Neural cell (in vitro differentiated cells): ENCODE measurements at regions not wholly inside any gene's neighbourhood (a gene's known extent, or its start where the extent isn't known, plus 50 kb on each side); places are given as distances from the start of the nearest gene placed in this dataset.

Source experiments
- H2AFZ ChIP-seq: fragments of 200-600, 300-800 bp; sonication (generic), shearing (Covaris generic); 2 replicates; pipeline ENCODE4 v1.6.0; 2014; ENCODE audit warnings: low read depth, mild to moderate bottlenecking, antibody characterized with exemption, low read length, moderate library complexity
- H3F3A ChIP-seq: fragments of 200-600 bp; shearing (Covaris generic); 2 replicates; pipeline ENCODE4 v1.6.1; 2016; ENCODE audit warnings: mild to moderate bottlenecking, moderate library complexity, mixed read lengths, antibody characterized with exemption, low read length; ENCODE audit not compliant: insufficient read depth, poor library complexity, severe bottlenecking
- H3K27ac ChIP-seq: fragments of 200-600, 300-800 bp; sonication (generic), shearing (Covaris generic); 2 replicates; pipeline ENCODE4 v1.5.1; 2014; ENCODE audit warnings: mild to moderate bottlenecking, low read length, moderate library complexity
- H3K27me3 ChIP-seq: fragments of 300-800, 200-600 bp; sonication (generic), shearing (Covaris generic); 2 replicates; pipeline ENCODE4 v1.6.0; 2014; ENCODE audit warnings: mild to moderate bottlenecking, low read depth, low read length, moderate library complexity; ENCODE audit not compliant: insufficient read depth
- H3K36me3 ChIP-seq: fragments of 300-800, 200-600 bp; sonication (generic), shearing (Covaris generic); 2 replicates; pipeline ENCODE4 v1.5.1; 2014; ENCODE audit warnings: mild to moderate bottlenecking, antibody characterized with exemption, low read length, moderate library complexity; ENCODE audit not compliant: insufficient read depth
- H3K4me2 ChIP-seq: fragments of 300-800, 200-600 bp; sonication (generic), shearing (Covaris generic); 2 replicates; pipeline ENCODE4 v1.6.0; 2014; ENCODE audit warnings: mild to moderate bottlenecking, low read length
- H3K4me3 ChIP-seq: fragments of 300-800, 200-600 bp; sonication (generic), shearing (Covaris generic); 2 replicates; pipeline ENCODE4 v1.5.1; 2014; ENCODE audit warnings: mild to moderate bottlenecking, low read length, moderate library complexity
- H3K79me2 ChIP-seq: fragments of 200-600 bp; shearing (Covaris generic); replicated peaks from 2 replicates; pipeline ENCODE4 v1.6.0; 2014; ENCODE audit warnings: mild to moderate bottlenecking, low read length, moderate library complexity; ENCODE audit not compliant: insufficient read depth
- H3K9ac ChIP-seq: fragments of 300-800, 200-600 bp; sonication (generic), shearing (Covaris generic); 2 replicates; pipeline ENCODE4 v1.6.1; 2016; ENCODE audit warnings: mild to moderate bottlenecking, low read length, mixed read lengths
- H3K9me2 ChIP-seq: fragments of 200-600 bp; shearing (Covaris generic); 2 replicates; pipeline ENCODE4 v1.6.1; 2016; ENCODE audit warnings: mild to moderate bottlenecking, low read length, mixed read lengths; ENCODE audit not compliant: insufficient read depth
- H3K9me3 ChIP-seq: fragments of 200-600, 300-800 bp; sonication (generic), shearing (Covaris generic); 2 replicates; pipeline ENCODE4 v1.6.1; 2016; ENCODE audit warnings: mild to moderate bottlenecking, mixed run types, low read length, moderate library complexity, mixed read lengths
- H4K20me1 ChIP-seq: fragments of 200-600 bp; shearing (Covaris generic); 2 replicates; pipeline ENCODE4 v1.6.1; 2016; ENCODE audit warnings: mild to moderate bottlenecking, mixed run types; ENCODE audit not compliant: insufficient read depth
- EP300 ChIP-seq: fragments of 450-650 bp; conservative IDR thresholded peaks from 2 replicates; pipeline ENCODE4 v1.6.1; 2014; ENCODE audit warnings: antibody characterized with exemption, mild to moderate bottlenecking, moderate library complexity; ENCODE audit not compliant: poor library complexity, severe bottlenecking
- EZH2 ChIP-seq: fragments of 200-600, 300-800 bp; shearing (Covaris generic), sonication (generic); IDR thresholded peaks from 2 replicates; pipeline ENCODE4 v1.6.1; 2014; ENCODE audit warnings: antibody characterized with exemption, low read length, borderline replicate concordance, mild to moderate bottlenecking; ENCODE audit not compliant: insufficient read depth, poor library complexity, severe bottlenecking
- MXI1 ChIP-seq: fragments of 450-650 bp; conservative IDR thresholded peaks from 2 replicates; pipeline ENCODE4 v1.6.1; 2014; ENCODE audit warnings: antibody characterized with exemption, mild to moderate bottlenecking; ENCODE audit not compliant: poor library complexity, severe bottlenecking
- POLR2AphosphoS5 ChIP-seq: IDR thresholded peaks from 2 replicates; pipeline ENCODE4 v1.6.1; 2012
- RAD21 ChIP-seq: fragments of 450-650 bp; conservative IDR thresholded peaks from 2 replicates; pipeline ENCODE4 v1.6.1; 2014; ENCODE audit warnings: antibody characterized with exemption, mild to moderate bottlenecking, moderate library complexity
- SMC3 ChIP-seq: fragments of 450-650 bp; conservative IDR thresholded peaks from 2 replicates; pipeline ENCODE4 v1.6.1; 2014; ENCODE audit warnings: antibody characterized with exemption, mild to moderate bottlenecking, moderate library complexity; ENCODE audit not compliant: poor library complexity
- TAF1 ChIP-seq: IDR thresholded peaks from 2 replicates; pipeline ENCODE4 v1.6.1; 2012; ENCODE audit warnings: low read depth
- TF ChIP-seq, protein P1 (sequence below): fragments of 450-650 bp; IDR thresholded peaks from 2 replicates; pipeline ENCODE4 v1.5.1; 2014; ENCODE audit warnings: antibody characterized with exemption, mild to moderate bottlenecking, moderate library complexity; ENCODE audit not compliant: poor library complexity, severe bottlenecking
- TF ChIP-seq, protein P2 (sequence below): IDR thresholded peaks from 2 replicates; pipeline ENCODE4 v1.6.1; 2012; ENCODE audit warnings: borderline replicate concordance

- no peaks in the 10 kb centered on the region for H3K9me3 ChIP-seq
- H2AFZ ChIP-seq, result no peak overlapping the region
- no peak overlapping the region for H3K27ac ChIP-seq
- H3K4me2 ChIP-seq, result no peak overlapping the region
- H3K27me3 ChIP-seq, result no peaks in the 10 kb centered on the region
- H3K36me3 ChIP-seq, result no peaks in the 10 kb centered on the region
- H3K79me2 ChIP-seq, result peaks cover 8% of the 10 kb centered on the region
- no peak overlapping the region for H3K4me3 ChIP-seq
- no peaks in the 10 kb centered on the region for H4K20me1 ChIP-seq
- H3F3A ChIP-seq, result no peaks in the 10 kb centered on the region
- no peaks in the 10 kb centered on the region for H3K9me2 ChIP-seq
- TF ChIP-seq RAD21, result no peak
- no peak for TF ChIP-seq SMC3
- H3K9ac ChIP-seq, result no peak overlapping the region
Measured at GRCh38 chr7:149713061-149713730, 60.2 kb downstream of the ZNF467 start.

DNA sequence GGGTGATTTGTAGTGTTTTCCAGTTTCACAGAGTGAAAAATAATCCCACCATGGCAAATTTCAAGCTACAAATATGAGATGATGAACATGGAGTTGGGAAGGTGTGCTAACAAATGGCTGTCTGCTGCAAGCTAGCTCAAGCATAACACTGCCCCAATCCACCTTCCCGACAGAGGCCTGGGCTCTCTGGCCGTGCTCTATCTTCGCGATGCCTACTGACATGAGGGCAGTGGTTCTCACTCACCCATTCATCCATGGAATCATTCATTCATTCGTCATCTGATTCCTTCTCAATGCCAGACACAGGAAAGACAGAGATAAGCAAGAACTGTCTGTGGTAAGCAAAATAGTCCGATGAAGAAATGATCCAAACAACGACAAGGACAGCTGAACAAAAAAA lies 65.4 kb downstream of the ZNF467 start:
- TF ChIP-seq SMC3 (no peak), EP300 (no peak), TAF1 (no peak), POLR2AphosphoS5 (no peak), RAD21 (no peak), EZH2 (no peak), MXI1 (no peak)
- TF ChIP-seq, protein P1, sequence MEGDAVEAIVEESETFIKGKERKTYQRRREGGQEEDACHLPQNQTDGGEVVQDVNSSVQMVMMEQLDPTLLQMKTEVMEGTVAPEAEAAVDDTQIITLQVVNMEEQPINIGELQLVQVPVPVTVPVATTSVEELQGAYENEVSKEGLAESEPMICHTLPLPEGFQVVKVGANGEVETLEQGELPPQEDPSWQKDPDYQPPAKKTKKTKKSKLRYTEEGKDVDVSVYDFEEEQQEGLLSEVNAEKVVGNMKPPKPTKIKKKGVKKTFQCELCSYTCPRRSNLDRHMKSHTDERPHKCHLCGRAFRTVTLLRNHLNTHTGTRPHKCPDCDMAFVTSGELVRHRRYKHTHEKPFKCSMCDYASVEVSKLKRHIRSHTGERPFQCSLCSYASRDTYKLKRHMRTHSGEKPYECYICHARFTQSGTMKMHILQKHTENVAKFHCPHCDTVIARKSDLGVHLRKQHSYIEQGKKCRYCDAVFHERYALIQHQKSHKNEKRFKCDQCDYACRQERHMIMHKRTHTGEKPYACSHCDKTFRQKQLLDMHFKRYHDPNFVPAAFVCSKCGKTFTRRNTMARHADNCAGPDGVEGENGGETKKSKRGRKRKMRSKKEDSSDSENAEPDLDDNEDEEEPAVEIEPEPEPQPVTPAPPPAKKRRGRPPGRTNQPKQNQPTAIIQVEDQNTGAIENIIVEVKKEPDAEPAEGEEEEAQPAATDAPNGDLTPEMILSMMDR, result no peak
- TF ChIP-seq, protein P2, sequence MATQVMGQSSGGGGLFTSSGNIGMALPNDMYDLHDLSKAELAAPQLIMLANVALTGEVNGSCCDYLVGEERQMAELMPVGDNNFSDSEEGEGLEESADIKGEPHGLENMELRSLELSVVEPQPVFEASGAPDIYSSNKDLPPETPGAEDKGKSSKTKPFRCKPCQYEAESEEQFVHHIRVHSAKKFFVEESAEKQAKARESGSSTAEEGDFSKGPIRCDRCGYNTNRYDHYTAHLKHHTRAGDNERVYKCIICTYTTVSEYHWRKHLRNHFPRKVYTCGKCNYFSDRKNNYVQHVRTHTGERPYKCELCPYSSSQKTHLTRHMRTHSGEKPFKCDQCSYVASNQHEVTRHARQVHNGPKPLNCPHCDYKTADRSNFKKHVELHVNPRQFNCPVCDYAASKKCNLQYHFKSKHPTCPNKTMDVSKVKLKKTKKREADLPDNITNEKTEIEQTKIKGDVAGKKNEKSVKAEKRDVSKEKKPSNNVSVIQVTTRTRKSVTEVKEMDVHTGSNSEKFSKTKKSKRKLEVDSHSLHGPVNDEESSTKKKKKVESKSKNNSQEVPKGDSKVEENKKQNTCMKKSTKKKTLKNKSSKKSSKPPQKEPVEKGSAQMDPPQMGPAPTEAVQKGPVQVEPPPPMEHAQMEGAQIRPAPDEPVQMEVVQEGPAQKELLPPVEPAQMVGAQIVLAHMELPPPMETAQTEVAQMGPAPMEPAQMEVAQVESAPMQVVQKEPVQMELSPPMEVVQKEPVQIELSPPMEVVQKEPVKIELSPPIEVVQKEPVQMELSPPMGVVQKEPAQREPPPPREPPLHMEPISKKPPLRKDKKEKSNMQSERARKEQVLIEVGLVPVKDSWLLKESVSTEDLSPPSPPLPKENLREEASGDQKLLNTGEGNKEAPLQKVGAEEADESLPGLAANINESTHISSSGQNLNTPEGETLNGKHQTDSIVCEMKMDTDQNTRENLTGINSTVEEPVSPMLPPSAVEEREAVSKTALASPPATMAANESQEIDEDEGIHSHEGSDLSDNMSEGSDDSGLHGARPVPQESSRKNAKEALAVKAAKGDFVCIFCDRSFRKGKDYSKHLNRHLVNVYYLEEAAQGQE, result no peak
- no peak overlapping the region for H3K4me2 ChIP-seq
- H3K27ac ChIP-seq, result no peak overlapping the region
- H3F3A ChIP-seq, result no peaks in the 10 kb centered on the region
- H3K79me2 ChIP-seq, result no peaks in the 10 kb centered on the region
- H3K36me3 ChIP-seq, result no peaks in the 10 kb centered on the region
- H4K20me1 ChIP-seq, result no peaks in the 10 kb centered on the region
- no peaks in the 10 kb centered on the region for H3K9me3 ChIP-seq
- no peak overlapping the region for H3K9ac ChIP-seq
- no peak overlapping the region for H3K4me3 ChIP-seq
- H3K27me3 ChIP-seq, result no peaks in the 10 kb centered on the region
- H3K9me2 ChIP-seq, result no peaks in the 10 kb centered on the region
- no peak overlapping the region for H2AFZ ChIP-seq
